ENCODE measurements at regions not wholly inside any gene's neighbourhood (a gene's known extent, or its start where the extent isn't known, plus 50 kb on each side); places are given as distances from the start of the nearest gene placed in this dataset.

DNA sequence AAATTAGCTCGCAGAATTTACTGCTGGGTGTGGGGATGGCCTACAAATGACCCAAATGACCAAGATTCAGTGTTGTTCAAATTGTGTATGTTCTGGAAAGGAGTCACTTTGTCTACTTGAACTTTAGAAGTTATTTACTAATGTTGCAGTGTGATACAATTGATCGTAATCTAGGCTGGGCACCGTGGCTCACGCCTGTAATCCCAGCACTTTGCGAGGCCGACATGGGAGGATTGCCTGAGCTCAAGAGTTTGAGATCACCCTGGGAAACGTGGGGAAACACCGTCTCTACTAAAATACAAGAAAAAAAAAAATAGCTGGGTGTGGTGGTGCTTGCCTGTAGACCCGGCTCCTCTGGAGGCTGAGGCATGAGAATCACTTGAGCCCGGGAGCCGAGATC is 57.6 kb upstream of the TMPRSS2 start:
- H3K9me3 ChIP-seq (ENCODE audit: low read length): no peaks in the 10 kb centered on the region
- no peaks in the 10 kb centered on the region for H3K36me3 ChIP-seq (ENCODE audit: insufficient read depth, low read length)
- H3K9ac ChIP-seq (ENCODE audit: low read length): no peak overlapping the region
- H3K27me3 ChIP-seq (ENCODE audit: control insufficient read depth in 1 of 2, insufficient read depth in 2 of 2, low read length in 2 of 2): no peaks in the 10 kb centered on the region
- H3K4me1 ChIP-seq (ENCODE audit: insufficient read depth, low read length): no peaks in the 10 kb centered on the region
- no peak overlapping the region for H3K27ac ChIP-seq (ENCODE audit: low read depth, low read length)
- H3K4me3 ChIP-seq (ENCODE audit: low read depth in 1 of 2, low read length in 2 of 2): no peak overlapping the region

DNA sequence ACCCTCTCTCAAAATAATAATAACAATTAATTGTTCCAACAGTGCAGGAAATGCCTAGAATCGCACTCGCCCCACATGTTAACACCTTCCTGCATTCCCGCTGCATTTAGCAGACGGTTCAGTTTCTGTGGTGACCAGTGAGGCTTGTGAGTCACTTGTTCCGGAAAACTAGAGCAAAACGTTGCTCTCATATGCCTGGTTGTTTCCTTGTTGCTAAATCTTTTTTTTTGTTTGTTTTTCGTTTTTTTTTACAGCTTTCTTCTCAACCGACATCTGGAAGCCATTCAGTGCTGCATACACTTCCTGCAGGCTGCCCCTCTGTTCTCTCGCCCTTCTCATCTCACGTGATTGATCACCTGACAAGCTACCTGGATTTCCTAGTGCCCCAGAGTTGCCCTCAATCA is 56.9 kb upstream of the TMPRSS2 start:
- no peaks in the 10 kb centered on the region for H3K4me1 ChIP-seq (ENCODE audit: insufficient read depth, low read length)
- H3K9ac ChIP-seq (ENCODE audit: low read length): no peak overlapping the region
- H3K36me3 ChIP-seq (ENCODE audit: insufficient read depth, low read length): no peaks in the 10 kb centered on the region
- H3K27me3 ChIP-seq (ENCODE audit: control insufficient read depth in 1 of 2, insufficient read depth in 2 of 2, low read length in 2 of 2): no peaks in the 10 kb centered on the region
- no peak overlapping the region for H3K4me3 ChIP-seq (ENCODE audit: low read depth in 1 of 2, low read length in 2 of 2)
- H3K9me3 ChIP-seq (ENCODE audit: low read length): no peaks in the 10 kb centered on the region
- no peak overlapping the region for H3K27ac ChIP-seq (ENCODE audit: low read depth, low read length)

DNA sequence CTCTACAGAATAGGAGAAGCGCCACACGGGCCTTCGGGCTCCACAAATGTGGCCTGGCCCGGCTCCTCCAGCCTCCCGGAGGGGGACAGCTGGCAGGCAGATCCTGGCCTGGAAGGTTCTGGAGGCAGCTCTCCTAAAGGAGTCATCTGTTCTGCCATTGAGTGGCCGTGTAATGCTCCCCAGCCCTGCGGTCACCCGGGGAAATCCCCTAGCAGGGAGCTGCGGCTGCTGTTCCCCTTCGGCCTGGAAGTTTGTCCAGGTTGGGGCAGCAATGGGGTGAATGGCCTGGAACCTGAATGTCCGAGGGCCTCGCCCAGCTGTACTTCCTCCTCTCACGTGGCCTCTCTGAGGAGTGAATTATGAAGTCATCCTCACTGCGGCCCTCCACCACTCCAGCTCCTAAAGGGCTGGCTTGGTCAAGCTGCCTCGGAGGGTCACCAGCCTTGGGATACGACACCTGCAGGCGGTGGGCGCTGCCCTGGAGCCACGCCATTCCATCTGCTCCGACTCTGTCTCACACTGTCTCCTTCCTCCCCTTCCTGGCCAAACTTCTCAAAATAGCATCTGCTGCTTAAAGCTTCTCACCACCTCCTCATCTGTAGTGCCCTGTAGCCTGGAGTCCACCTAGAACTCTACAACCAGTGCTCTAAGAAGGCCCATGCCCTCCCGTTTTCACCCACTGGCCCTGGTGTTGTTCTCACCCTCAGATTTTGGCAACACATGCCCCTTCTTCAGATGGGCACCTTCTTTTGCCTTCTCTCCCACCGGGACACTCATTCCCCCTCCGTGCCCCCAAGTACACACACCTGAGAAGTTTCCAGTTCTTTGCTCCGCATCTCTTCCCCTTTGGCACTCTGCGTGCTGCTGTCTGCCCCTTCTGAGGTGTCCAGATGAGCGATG is 54.4 kb upstream of the TMPRSS2 start:
- Histone ChIP-seq H3K36me3 (ENCODE audit: insufficient read depth, low read length) (no peaks in the 10 kb centered on the region), H3K4me3 (ENCODE audit: low read depth in 1 of 2, low read length in 2 of 2) (no peak overlapping the region), H3K4me1 (ENCODE audit: insufficient read depth, low read length) (no peaks in the 10 kb centered on the region), H3K9ac (ENCODE audit: low read length) (no peak overlapping the region), H3K27ac (ENCODE audit: low read depth, low read length) (no peak overlapping the region), H3K9me3 (ENCODE audit: low read length) (no peaks in the 10 kb centered on the region), H3K27me3 (ENCODE audit: control insufficient read depth in 1 of 2, insufficient read depth in 2 of 2, low read length in 2 of 2) (no peaks in the 10 kb centered on the region)

DNA sequence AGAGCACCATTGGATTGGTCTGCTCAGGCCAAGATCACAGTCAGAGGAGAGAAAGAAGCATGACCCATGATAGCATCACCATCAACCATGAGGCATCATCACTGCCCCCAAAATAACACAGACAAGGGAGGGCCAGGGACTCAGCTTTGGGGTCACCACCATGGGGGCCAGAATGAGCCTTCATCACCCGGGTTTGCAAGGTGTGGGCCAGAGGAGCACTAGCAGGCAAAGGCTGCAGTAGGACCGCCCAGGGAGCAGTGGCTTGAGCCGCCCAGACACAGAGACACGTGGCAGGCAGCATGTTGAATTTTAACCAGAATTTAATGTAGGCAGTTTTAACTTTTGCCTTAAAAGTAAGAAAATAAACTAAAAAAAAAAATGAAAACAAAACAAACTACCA is 53.7 kb upstream of the TMPRSS2 start:
- Histone ChIP-seq H3K4me1 (ENCODE audit: insufficient read depth, low read length) (no peaks in the 10 kb centered on the region), H3K27me3 (ENCODE audit: control insufficient read depth in 1 of 2, insufficient read depth in 2 of 2, low read length in 2 of 2) (no peaks in the 10 kb centered on the region), H3K9me3 (ENCODE audit: low read length) (no peaks in the 10 kb centered on the region), H3K27ac (ENCODE audit: low read depth, low read length) (no peak overlapping the region), H3K9ac (ENCODE audit: low read length) (no peak overlapping the region), H3K36me3 (ENCODE audit: insufficient read depth, low read length) (no peaks in the 10 kb centered on the region), H3K4me3 (ENCODE audit: low read depth in 1 of 2, low read length in 2 of 2) (no peak overlapping the region)

DNA sequence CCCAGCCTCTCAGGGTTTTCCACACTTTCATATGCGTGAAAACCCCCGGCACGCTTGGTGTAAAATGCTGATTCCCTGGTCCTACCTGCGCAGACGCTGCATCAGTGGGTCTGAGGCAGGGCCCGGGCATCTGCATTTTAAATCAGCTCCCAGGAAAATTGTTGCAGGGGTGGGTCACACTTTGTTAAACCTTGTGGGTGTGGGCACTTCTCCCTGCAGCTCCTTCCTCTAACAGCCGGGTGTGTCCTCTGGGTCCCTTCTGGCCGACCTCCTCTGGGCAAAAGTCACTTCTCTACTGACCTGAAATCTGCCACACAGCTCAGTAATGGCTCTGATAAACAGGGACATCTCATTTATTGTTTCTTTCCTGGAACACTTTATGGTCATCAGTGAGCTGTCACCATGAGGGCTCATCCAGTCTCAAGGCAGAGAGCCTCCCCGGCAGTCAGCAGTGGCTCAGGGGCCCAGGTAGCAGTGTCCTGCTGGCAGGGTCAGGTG is 52.8 kb upstream of the TMPRSS2 start:
- Histone ChIP-seq H3K9me3 (ENCODE audit: low read length) (no peaks in the 10 kb centered on the region), H3K27me3 (ENCODE audit: control insufficient read depth in 1 of 2, insufficient read depth in 2 of 2, low read length in 2 of 2) (no peaks in the 10 kb centered on the region), H3K4me3 (ENCODE audit: low read depth in 1 of 2, low read length in 2 of 2) (no peak overlapping the region), H3K36me3 (ENCODE audit: insufficient read depth, low read length) (no peaks in the 10 kb centered on the region), H3K4me1 (ENCODE audit: insufficient read depth, low read length) (no peaks in the 10 kb centered on the region), H3K9ac (ENCODE audit: low read length) (no peak overlapping the region), H3K27ac (ENCODE audit: low read depth, low read length) (no peak overlapping the region)

DNA sequence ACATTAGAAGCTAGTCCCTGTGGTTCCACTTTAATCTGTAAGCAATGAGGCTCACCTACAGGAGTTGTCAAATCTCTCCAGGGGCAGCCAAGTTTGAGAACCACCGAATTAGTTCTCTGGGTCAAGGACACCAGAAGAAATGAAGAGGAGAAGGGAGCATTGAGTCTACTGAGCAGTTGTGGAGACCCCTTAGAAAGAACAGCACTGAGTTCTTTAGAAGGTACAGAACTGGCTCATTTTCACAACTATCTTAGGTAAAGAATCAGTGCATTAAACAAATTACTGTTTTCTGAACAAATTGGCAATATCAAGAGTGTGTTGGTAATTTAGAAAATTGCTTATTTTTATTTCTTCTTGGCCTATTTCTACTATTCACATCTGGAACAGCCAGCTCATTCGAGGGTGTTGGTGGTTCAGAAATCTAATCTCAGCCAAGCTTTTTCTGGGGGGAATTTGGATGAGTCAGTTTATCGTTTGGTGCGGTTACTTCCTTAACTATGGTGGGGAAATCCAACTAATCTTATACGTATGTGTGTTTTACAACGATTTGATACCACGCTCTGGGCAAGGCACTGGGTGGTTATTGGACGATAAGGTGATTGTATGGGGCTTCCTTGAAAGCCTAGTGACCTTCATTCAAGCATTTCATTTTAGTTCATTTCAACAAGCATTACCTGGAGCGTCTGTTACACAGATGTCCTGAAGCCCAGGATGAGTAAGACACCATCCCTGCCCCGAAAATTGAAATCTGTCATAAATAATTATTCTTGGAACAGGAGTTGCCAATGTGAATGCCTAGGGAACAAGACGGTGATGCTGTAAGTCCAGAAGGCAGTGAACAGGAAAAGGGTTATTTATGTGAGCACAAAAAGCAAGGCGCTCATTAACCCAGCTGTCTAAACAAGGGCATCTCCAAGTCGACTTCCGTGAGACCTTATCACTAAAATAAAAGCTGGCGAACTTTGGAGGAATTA is 52.0 kb upstream of the TMPRSS2 start:
- H3K4me1 ChIP-seq (ENCODE audit: insufficient read depth, low read length): no peaks in the 10 kb centered on the region
- no peaks in the 10 kb centered on the region for H3K9me3 ChIP-seq (ENCODE audit: low read length)
- no peak overlapping the region for H3K27ac ChIP-seq (ENCODE audit: low read depth, low read length)
- no peak overlapping the region for H3K9ac ChIP-seq (ENCODE audit: low read length)
- H3K36me3 ChIP-seq (ENCODE audit: insufficient read depth, low read length): no peaks in the 10 kb centered on the region
- no peaks in the 10 kb centered on the region for H3K27me3 ChIP-seq (ENCODE audit: control insufficient read depth in 1 of 2, insufficient read depth in 2 of 2, low read length in 2 of 2)
- H3K4me3 ChIP-seq (ENCODE audit: low read depth in 1 of 2, low read length in 2 of 2): no peak overlapping the region

GRCh38 chr21:41558842-41559241 is 50.9 kb upstream of the TMPRSS2 start:
- H3K27ac ChIP-seq (ENCODE audit: low read depth, low read length): no peak overlapping the region
- no peaks in the 10 kb centered on the region for H3K36me3 ChIP-seq (ENCODE audit: insufficient read depth, low read length)
- H3K4me1 ChIP-seq (ENCODE audit: insufficient read depth, low read length): no peaks in the 10 kb centered on the region
- H3K27me3 ChIP-seq (ENCODE audit: control insufficient read depth in 1 of 2, insufficient read depth in 2 of 2, low read length in 2 of 2): no peaks in the 10 kb centered on the region
- H3K9ac ChIP-seq (ENCODE audit: low read length): no peak overlapping the region
- no peak overlapping the region for H3K4me3 ChIP-seq (ENCODE audit: low read depth in 1 of 2, low read length in 2 of 2)
- H3K9me3 ChIP-seq (ENCODE audit: low read length): no peaks in the 10 kb centered on the region

GRCh38 chr21:41557884-41558283 is 49.9 kb upstream of the TMPRSS2 start:
- Histone ChIP-seq H3K4me3 (ENCODE audit: low read depth in 1 of 2, low read length in 2 of 2) (no peak overlapping the region), H3K9ac (ENCODE audit: low read length) (no peak overlapping the region), H3K36me3 (ENCODE audit: insufficient read depth, low read length) (no peaks in the 10 kb centered on the region), H3K27me3 (ENCODE audit: control insufficient read depth in 1 of 2, insufficient read depth in 2 of 2, low read length in 2 of 2) (no peaks in the 10 kb centered on the region), H3K9me3 (ENCODE audit: low read length) (no peaks in the 10 kb centered on the region), H3K4me1 (ENCODE audit: insufficient read depth, low read length) (no peaks in the 10 kb centered on the region), H3K27ac (ENCODE audit: low read depth, low read length) (no peak overlapping the region)
